GM12874 (cell line): ENCODE measurements at regions not wholly inside any gene's neighbourhood (a gene's known extent, or its start where the extent isn't known, plus 50 kb on each side); places are given as distances from the start of the nearest gene placed in this dataset.

ENCODE experiments used
- TF ChIP-seq, protein P1 (sequence below): IDR thresholded peaks from 2 replicates; pipeline ENCODE4 v1.5.1; 2011; ENCODE audit warnings: low read depth, mild to moderate bottlenecking, control low read depth, low read length, moderate library complexity; ENCODE audit not compliant: insufficient read depth

DNA sequence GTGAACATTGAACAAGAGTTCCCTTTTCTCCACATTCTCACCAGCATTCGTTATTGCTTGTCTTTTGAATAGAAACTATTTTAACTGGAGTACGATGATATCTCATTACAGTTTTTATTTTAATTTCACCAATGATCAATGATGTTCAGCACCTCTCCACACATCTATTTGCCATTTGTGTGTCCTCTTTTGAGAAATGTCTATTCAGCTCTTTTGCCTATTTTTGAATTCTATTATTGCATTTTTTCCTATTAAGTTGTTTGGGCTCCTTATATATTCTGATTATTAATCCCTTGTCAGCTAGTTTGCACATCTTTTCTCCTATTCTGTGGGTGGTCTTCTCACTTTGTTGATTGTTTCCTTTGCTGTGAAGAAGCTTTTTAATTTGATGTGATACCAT, 241.1 kb upstream of the CTBP2 start:
- TF ChIP-seq, protein P1, sequence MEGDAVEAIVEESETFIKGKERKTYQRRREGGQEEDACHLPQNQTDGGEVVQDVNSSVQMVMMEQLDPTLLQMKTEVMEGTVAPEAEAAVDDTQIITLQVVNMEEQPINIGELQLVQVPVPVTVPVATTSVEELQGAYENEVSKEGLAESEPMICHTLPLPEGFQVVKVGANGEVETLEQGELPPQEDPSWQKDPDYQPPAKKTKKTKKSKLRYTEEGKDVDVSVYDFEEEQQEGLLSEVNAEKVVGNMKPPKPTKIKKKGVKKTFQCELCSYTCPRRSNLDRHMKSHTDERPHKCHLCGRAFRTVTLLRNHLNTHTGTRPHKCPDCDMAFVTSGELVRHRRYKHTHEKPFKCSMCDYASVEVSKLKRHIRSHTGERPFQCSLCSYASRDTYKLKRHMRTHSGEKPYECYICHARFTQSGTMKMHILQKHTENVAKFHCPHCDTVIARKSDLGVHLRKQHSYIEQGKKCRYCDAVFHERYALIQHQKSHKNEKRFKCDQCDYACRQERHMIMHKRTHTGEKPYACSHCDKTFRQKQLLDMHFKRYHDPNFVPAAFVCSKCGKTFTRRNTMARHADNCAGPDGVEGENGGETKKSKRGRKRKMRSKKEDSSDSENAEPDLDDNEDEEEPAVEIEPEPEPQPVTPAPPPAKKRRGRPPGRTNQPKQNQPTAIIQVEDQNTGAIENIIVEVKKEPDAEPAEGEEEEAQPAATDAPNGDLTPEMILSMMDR = no peak

DNA sequence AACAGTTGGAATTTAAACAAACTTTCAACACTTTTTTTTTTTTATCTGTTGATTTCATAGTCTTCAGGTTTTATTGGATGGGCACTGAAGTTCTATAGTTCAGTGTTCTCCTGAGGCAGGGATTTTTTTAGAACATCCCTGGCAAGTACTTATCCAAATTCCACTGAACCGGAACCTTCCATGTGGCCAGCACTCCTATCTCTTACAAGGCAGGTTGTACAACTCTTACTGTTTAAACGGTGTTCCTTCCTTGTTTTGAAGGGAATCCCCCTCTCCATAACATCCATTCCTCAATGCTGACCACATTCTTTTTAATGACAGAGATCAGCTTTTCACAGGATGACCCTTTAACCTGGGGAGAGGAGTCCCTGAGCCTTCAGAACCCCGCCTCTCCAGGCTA, 238.9 kb upstream of the CTBP2 start:
- TF ChIP-seq, protein P1 = no peak

DNA sequence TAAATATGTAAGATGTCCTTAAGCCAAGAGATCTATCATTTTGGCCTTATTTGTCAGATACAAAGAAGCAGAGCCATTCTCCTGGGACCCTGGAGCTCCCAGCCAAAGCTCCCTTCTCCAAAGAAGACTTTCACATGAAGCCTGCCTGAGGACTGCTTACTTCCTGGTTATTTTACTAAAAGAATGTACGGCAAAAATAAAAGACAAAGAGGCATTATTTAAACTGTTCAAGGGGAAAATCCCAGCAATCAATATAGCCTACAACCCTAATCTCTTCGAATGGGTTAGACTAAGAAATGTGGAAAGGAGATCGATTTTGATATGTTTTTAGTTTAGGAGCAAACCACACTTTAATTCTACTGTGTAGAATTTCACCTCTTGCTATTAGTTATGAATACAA, 237.9 kb upstream of the CTBP2 start:
- TF ChIP-seq, protein P1 = no peak

DNA sequence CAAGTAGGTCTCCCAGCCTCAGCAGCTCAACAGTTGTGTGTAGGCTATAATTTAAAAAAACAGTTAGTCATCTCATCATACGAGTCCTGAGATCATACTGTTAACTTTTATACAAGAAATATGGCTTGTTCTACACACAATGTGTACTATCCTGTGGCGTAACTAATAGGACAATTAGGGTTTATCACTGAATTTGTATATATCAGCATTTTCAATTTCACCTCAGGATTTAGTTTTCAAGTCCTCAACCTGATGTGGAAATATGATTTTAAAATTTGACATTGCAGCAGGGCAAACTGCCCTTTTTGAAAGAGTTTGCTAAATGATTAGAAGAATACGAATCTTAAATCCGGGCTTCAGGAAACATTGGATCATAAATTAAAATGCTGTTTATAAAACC, 237.2 kb upstream of the CTBP2 start:
- TF ChIP-seq, protein P1 = no peak

DNA sequence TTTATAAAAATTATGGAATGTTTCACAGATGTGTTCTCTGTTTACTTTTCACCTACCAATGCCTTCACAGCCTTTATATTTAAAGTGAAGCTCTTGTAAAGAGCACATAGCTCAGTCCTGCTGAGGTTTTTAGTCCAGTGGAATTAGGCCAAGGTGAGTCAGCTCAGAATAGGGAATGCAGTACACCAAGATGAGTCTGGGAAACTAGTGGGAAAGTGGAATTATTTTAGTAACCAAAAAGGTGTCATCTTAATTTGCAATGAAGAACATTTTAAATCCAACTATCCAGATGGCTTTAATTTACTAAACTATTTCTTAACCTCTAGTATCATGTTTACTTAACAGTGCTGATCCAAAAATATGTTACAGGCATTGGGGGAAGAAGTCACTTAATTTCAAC, 236.3 kb upstream of the CTBP2 start:
- TF ChIP-seq, protein P1 = no peak

DNA sequence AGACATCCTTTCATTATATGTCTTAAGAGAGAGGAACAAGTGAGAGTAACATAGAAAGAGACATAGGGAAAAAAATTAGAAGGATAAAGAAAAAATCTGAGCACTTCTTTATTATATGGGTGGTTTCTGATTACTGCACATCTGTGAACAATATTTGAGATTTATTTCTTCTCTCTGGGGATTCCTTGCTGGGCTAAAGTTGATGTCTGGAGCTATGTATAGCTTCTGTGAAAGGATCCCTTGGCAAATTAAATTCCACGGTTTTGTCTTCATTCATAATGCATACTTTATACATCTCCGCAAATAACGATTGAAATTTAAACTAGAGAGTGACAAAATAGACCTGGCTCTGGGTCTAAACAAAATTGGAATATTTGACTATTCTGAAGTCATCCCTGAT, 232.2 kb upstream of the CTBP2 start:
- TF ChIP-seq, protein P1 = no peak

DNA sequence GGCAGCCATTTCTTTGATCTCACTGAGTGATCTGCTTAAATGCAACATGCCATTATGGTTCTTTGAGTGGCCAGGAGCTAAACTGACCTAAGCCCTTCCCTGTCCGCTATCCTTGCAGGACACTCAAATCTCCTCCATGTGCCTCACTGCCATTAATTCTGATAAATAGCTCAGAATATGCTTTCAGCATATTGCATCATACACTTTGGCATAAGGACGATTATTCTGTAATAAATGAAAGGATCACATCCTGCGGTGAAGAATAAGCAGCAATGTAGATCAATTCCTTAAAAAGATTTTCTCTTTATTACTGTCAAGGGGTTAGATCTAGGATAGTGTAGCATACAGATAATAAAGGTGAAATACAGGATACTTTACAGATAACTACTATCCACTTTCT, 231.8 kb upstream of the CTBP2 start:
- TF ChIP-seq, protein P1 = no peak

DNA sequence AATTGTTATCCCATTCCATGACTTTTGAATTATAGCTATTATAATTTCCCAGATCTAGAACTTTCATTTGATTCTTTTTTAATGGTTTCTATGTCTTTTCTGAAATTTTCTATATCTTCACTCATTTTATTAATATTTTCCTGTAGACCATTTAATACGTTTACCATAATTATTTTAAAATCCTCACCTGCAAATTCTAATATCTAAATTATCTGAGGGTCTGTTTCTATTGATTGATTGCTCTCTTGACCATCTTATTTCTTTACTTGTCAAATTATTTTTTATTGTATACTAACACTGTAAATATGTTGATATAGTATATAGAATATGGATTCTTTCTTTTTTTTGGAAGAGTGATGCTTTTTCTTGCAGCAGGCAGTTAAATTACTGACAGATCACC, 229.3 kb upstream of the CTBP2 start:
- TF ChIP-seq, protein P1 = no peak
